Activated T-cell treated with anti-CD3 and anti-CD28 coated beads for 48 hours (primary cell): ENCODE measurements at regions not wholly inside any gene's neighbourhood (a gene's known extent, or its start where the extent isn't known, plus 50 kb on each side); places are given as distances from the start of the nearest gene placed in this dataset.

Experiments used
- DNase-seq: peaks from one replicate; pipeline ENCODE4 v3.0.0-alpha.2; 2020; ENCODE audit warnings: low read depth

DNA sequence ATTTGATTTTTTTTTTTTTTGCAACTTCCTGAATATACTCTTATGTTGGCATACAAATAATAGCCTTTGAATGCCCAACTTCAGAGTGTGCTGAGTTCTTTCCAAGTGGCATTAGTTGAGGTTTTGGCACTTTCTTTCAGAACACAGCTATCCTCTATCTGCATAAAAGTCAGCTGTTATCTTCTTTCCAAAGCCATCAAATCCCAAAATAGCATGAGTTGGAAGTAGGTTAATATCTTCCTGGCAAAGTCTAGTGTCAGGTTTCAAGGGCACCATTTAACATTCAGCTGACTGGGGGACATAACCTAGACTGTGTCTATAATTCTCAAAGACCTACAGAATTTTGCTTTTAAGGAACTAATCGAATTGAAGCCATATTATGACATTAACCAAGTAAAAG is 223.9 kb downstream of the PLPP3 start:
- DNase-seq = no peak

DNA sequence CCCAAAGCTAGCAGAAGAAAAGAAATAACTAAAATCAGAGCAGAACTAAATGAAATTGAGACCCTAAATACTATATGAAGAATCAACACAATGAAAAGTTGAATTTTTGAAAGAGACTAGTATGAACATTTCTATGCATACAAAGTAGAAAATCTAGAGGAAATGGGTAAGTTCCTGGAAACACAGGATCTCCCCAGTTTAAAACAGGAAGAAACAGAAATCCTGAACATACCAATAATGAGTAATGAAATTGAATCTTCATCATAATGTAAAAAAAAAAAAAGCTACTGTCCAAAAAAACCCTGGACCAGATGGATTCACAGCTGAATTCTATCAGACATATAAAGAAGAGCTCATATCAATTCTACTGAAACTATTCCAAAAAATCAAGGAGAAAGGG is 233.5 kb downstream of the PLPP3 start:
- no peak for DNase-seq

DNA sequence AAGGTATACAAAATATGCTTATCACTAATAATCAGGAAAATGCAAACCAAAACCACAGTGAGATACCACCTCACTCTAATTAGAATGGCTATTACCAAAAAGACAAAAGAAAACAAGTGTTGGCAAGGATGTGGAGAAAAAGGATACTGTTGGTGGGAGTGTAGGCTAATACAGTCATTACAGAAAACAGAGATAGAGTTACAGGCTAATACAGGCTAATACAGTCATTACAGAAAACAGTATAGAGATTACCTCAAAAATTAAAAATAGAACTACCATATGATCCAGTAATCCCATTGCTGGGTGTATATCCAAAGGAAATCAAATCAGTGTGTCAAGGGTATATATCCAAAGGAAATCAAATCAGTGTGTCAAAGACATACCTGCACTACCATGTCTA is 238.4 kb downstream of the PLPP3 start:
- no peak for DNase-seq

DNA sequence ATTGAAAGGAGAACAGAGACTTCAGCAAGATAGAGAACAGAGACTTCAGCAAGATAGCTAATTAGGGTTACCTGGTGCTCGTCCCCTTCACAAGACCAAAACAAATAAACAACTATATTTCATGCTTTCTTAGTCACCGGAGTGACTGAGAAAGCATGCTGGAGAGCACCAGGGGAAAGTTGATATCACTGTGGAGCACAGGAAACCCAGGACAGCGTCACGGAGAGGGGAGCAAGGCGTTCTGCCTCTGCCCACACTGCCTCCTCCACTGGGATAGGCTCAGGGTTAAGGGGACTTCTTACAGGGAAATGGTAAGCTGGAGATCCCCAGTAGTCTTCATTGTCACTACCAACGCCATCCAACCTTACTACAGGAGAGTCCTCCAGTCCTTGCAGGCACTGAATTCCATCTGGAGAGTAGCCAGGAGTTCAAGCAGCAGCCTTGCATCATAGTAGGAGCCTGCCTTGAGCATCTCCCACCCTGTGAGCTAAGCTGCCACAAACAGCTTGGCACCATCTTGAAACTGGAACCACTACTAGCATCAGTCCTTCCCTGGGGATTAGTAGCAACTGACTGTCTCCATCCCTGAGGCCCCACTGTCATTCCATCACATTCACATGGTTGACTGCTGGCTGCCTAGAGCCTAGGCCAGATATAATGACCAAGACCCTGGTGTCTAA is 239.4 kb downstream of the PLPP3 start:
- no peak for DNase-seq

DNA sequence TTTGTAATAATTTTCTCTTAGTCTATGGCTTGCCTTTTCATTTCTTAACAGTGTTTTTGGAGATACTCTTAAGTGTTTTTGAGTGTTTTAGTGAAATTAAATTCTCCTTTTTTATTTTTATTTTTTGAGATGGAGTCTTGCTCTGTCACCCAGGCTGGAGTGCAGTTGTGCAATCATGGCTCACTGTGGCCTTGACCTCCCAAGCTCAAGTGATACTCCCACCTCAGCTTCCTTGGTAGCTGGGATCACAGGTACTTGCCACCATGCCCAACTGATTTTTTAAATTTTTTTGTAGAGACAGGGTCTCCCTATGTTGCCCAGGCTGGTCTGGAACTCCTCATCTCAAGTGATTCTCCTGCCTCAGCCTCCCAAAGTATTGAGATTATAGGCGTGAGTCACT is 240.3 kb downstream of the PLPP3 start:
- DNase-seq = no peak

DNA sequence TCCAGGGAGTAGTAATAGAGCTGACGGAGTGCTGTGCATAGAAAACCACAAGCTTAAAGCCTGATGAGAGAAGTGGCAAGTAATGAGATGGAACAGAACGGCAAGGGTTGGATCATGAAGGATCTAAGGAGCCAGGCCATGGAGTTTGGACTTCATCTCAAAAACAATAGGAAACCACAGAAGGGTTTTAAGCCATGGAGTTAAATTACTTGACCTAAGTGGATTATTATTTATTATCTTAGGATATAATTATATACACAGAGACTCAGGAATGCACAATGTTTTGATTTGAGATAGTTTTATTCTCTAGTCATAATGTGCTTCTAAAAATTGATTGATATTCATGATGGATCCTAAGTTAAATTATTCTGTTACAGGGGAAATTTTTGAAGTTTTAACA is 242.4 kb downstream of the PLPP3 start:
- no peak for DNase-seq

DNA sequence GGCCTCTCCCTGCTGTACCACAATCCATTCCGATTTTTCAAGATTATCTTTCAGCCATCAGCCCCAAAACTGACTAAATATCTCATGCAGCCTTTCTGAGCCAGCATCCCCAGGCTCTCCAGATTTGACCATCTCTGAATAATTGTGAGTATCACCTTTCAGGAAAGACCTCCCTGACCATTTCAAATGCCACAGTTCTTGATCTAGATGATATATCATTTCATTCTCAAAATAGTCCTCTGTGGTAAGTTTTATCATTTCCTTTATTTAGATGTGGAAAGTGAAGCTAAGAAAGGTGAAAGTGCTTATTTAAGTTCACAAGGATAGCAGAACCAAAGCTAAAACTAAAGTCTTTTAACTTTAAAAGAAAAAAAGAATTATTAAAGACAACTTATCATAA is 244.0 kb downstream of the PLPP3 start:
- no peak for DNase-seq

DNA sequence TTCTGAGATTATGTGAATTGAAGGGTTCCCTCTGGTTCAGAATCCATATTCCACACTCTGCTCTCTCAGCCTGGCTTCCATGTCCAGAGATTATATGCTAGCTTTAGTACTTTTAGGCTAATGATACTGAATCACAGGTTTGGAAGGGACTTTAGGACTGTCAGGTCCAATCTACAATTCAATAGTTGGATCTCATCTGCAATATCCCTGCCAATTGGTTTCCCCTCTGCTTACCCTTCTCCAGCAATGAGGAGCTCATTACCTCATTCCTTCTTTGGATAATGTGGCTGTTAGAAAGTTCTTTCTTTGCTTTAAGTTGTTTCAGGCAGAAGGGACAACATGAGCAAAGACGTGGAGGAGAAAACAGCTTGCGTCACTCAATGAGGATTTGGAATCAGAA is 245.3 kb downstream of the PLPP3 start:
- DNase-seq = no peak

DNA sequence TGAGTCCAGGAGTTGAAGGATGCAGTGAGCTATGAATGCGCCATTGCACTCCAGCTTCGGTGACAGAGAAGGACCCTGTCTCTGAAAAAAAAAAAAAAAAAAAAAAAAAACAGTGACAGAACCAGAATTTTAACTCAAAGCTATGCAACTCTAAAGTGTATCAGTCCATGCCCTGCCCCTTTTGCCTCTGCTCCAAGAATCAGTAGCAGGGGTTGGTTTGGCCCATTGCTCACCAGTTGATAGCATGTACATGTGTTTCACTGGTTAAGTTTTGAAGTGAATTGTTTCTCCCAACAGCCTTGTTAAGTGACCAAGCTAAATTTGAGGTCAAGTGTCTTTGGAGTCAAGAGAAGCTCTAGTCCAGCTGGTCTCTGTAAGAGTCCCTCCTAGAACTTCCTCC is 245.9 kb downstream of the PLPP3 start:
- DNase-seq = no peak

DNA sequence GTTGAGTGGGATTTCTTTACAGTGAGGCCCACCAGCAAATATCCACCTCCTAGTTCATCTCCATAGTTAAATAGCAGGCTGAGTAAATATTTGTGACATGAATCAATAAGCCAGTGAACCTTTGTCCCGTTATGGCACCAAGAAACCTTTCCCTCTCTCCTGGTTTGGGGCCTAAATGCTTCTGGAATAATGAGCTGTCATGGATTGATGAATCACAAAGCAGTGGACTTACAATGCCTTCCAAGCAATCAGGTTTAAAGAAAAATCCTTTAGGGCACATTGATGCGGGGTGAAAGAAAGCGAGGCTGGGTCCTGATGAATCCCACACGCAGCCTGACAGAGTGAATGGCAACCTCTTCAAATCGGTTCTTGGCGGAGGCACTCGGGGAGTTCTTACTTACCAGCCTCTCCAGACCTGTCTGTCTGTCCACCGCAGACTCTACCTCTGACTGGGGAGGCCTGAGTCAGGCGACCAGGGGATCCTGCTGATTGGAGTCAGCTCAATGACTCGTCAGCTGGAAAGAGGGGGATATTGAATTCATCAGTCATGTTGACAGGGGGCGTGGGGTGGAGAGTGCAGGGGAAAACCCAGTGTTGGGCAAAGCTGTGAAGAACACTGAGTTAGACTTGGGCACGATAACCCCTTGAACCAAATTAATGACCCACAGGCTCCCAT is 247.3 kb downstream of the PLPP3 start:
- no peak for DNase-seq

DNA sequence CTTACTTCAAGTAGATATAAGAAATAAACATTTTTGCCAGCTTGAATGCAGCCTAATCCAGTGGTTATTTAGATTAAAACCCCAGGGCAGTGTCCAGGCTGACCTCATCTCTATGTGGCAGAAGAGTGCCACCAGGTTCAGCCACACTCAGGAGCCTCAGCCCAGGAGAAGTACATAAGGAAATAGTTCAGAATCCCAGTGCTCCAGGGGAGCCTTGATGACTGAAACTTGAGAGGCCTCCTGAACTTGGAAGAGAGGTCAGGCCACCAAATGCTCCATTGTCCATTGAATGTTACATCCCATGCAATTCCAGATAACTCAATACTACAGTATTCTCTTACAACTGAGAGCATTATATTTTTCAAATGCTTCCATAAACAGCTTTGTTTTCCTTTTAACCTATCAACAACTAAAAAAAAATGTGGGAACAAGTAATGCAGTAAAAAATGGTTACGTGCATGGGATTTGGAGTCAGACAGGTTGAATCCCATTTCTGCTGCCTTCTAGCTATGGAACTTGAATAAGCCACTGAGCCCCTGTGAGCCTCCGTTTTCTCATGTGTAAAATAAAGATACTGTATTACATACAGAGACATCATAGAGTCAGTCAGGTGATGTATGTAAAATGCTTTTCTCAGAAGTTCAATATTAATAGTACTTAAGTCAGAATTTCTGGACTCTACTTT is 248.0 kb downstream of the PLPP3 start:
- DNase-seq = no peak

DNA sequence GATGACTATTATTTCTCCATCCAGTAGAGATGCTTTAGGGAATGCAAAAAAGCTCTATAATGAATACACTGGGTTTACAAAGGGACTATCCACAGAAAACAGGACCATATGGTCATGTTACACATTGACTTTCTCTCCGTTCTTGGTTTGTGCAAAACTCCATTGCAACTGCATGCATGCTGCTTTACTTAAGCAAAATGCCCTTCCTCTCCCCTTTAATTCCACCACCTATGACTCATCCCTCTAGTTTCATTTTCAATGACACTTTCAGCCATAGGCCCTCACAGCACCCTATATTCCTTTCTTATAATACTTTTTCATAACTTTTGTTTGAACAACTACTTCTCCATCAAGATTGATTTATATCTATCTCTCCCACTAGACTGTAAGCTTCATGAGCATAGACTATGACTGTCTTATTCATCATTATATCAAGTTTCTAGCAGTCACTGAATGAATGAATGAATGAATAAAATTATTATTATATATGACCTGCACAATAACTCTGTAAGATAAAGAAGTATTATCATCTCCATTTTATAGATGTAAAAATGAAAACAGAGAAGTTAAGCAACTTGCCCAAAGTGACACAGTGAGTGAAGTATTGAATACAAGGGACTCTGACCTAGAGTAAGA is 248.9 kb downstream of the PLPP3 start:
- no peak for DNase-seq

DNA sequence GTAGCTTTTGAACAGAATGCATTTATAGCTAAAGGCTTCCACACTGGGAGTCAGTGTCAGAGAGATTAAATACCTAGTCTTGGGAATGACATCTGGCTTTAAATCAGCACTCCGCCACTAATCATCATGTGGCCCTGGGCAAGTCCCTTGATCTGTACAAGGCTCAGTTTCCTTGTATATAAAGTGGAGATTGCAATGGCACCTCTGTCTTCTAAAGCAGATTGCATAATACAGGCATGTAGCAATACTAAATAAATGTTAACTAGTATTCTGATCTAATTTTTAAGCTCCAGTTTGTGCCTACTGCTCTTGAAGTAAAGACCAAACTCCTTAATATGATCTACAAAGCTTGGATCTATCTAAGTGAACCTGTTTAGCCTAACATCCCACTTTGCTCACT is 249.4 kb downstream of the PLPP3 start:
- DNase-seq = no peak

DNA sequence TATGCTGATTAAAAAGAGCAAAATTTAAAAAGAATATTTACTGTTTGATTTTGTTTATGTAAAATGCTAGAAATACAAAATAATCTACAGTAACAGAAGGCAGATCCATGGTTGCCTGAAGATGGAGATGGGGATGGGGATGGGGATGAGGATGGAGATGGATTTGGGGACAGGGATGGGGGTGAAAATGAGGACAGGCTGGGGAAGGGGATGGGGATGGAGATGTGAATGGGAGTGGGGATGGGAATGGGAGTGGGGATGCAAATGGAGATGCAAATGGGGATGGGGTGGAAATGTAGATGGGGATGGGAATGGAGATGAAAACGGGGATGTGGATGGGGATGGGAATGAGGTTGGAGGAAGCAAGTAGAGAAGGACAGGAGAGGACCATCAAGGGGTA is 252.2 kb downstream of the PLPP3 start:
- no peak for DNase-seq

DNA sequence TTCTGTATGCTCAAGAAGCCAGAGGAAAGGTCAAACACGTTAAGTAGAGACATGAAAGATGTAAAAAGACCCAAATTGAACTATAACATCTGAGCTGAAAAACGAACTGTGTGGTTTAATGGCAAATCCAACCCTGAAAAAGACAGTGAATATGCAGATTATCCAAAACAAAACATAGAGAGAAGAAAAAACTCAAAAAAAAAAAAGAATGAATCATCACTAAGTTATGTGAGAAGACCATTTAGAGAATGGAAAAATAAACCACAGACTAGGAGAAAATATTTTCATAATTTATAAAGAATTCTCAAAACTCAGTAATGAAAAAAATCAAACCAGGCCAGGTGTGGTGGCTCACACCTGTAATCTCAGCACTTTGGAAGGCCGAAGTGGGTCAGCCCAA is 253.3 kb downstream of the PLPP3 start:
- DNase-seq = no peak

DNA sequence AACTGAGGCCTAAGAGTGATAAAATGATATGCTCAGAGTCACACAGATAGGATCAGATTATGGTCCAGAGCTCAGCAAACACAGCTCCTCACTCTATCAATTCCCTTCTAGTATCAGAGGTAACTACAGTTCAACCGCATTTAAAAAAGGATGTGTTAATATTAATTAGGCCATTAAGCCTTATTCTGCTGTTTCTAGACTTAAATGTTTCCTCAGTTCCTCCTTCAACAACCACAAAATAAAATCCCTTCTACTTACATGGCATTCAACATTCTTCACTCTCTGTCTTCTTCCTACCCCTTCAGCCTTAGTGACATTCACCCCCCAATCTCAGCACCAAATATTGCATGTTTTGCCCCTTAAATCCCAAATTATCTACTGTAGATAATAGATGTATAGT is 254.9 kb downstream of the PLPP3 start:
- no peak for DNase-seq

DNA sequence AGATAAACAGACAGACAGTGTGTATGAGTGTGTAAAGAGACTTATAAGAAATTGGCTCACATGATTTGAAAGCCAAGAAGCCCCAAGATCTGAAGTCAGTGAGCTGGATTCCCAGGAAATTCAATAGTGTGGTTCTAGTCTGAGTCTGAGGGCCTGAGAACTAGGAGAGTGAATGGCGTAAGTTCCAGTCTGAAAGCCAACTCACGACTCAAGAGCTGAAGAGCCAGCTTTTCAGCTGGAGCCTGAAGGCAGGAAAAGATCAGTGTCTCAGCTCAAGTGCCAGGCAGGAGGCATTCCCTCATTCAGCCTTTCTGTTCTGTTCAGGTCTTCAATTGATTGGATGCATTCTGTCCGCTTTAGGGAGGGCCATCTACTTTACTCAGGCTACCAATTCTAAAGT is 257.2 kb downstream of the PLPP3 start:
- DNase-seq = no peak

DNA sequence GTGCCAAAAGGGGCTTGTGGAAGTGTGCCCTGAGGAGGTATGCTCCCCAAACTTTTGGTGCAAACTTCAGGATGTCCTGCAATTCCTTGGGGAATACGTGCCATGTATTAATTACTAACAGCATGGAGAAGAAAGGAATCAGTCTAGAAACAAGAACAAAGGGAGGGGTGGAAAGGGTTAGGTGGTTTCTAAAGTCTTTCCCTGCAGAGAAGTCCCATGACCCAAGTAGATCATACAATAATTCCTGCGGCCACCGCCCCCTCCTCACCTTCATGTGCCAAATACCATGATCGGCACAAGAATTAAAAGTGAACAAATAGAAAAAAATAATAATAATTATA is 258.2 kb downstream of the PLPP3 start:
- DNase-seq = no peak

DNA sequence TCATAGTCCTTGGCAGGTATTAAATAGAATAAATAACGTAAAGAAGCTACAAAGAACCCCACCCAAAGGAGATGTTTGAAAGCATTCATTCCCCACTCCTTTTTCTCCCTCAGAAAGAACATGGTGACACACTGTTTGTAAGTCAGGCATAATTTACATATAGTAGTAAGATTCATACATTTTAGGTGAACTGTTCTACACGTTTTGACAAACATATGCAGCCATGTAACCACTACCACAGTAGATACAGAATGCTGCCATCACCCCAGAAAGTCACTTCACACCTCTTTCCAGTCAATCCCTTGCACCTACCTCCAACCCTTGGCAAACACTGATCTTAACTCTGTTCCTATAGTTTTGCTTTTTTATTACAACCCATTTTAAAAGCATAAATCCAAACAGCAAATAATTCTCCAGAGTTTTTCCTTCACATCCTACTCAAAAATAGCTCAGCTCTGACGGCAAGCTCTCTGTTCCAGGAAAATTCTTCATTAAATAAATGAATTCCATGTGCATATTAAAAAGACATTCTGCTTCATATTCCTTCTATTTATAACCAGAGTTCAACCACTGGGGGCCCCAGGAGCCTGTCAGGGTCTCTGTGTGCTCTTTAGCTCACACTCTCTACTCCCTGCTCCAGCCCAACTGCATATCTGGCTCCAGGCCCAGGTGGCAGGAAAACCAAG is 258.8 kb downstream of the PLPP3 start:
- no peak for DNase-seq

DNA sequence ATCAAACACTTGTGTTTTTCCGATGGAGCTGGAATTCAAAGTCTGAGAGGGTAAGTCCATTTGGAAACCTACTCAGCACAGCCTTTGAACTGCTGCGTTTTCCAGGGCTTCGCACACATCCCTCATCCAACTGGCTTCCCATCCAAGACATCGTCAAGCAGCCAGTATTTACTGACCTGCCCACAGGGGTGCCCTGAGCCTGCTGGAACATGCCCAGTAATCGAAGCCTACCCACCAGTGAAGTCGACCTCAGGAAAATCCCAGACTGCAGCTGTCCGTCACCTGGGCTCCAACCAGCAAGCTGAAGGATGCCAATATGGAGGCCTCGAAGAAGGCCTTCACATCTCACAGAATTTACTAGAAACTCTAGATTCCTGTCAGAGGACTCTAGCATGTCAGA is 261.6 kb downstream of the PLPP3 start:
- no peak for DNase-seq

DNA sequence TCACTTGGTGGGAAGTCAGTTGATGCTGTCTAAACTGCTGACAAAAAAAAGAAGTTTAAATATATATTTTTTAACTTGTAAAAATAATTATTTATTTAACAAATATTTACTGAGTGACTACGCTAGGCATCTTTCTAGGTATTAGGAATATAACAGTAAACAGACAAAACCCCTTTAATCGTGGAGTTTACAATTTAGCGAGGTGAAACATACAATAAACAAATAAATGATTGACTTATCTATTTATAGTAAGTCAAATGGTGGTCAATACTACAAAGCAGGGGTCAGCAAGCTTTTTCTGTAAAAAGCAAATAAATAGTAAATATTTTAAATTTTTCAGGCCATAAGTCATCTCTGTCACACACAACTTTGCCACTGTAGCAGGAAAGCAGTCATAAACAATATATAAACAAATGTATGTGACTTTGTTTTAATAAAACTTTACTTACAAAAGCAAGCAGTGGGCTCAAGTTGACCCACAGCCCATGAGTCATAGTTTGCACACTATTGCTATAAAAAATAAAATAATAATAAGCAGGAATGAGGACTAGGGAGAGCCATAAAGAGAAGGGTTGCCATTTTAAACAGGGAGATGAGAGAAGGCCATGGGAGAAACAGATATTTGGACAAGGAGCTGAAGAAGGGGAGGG is 263.9 kb downstream of the PLPP3 start:
- DNase-seq = no peak

DNA sequence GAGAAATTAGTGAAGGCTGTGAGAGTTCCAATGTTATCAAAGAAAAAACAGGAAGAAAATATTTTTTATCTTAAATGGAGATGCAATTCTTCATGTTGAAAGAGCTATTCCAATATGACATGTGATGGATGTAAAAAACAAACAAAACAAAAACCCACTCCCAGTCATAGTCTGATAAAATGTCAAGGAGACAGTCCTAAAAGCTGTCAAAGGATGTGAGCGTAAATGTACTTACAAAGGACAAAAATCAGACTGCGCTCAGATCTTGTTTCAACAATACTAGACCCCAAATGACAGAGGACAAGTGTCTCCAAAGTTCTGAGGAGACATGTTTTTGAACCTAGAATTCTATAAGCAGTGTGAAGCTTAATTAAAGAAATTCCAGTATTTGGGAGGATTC is 265.8 kb downstream of the PLPP3 start:
- no peak for DNase-seq
